Transverse colon (tissue), 3 donors: ENCODE measurements at regions not wholly inside any gene's neighbourhood (a gene's known extent, or its start where the extent isn't known, plus 50 kb on each side); places are given as distances from the start of the nearest gene placed in this dataset.

Experiments
- CTCF ChIP-seq, 5 experiments: fragments of 200-600 bp in 3 of 5; fragments of 450-650 bp in 2 of 5; sonication (generic) in 3 of 5; IDR thresholded peaks; 1 replicate in 2 of 5; 2 replicates in 3 of 5; pipeline ENCODE4 v1.5.1; 2016 to 2017; ENCODE audit warnings: antibody characterized with exemption in 5 of 5, inconsistent platforms in 3 of 5, mild to moderate bottlenecking in 2 of 5, moderate library complexity in 1 of 5
- POLR2A ChIP-seq: fragments of 450-650 bp; IDR thresholded peaks from one replicate; pipeline ENCODE4 v1.6.1; 2016; ENCODE audit warnings: antibody characterized with exemption, mild to moderate bottlenecking, moderate library complexity

GRCh38 chr12:70117670-70118069, 125.6 kb upstream of the CNOT2 start:
- TF ChIP-seq CTCF (IDR thresholded peaks at IDR 0.05) (no peak), POLR2A (no peak)
